K562 (cell line): ENCODE measurements at regions not wholly inside any gene's neighbourhood (a gene's known extent, or its start where the extent isn't known, plus 50 kb on each side); places are given as distances from the start of the nearest gene placed in this dataset.

Source experiments
- ATAC-seq: fragments of 200-7000 bp; cut with Tn5 transposase; 3 replicates; pipeline ENCODE4 v1.9.1; 2020; ENCODE audit warnings: moderate library complexity
- BruUV-seq: library from RNA; stranded (reverse); fragments of 400-500 nt; replicated peaks from 2 replicates; lab custom pipeline; 2021; lab: Mats Ljungman, UMichigan
- CTCF ChIA-PET: fragments of 300-600 bp; formaldehyde crosslinking; extraction: SDS; loops from one replicate; lab custom pipeline; 2021; ENCODE audit warnings: low intra/inter-chr PET ratio; lab: Yijun Ruan, JAX
- POLR2A ChIA-PET: fragments of 300-600, 350-650 bp; sonication (Branson Sonifier 250); formaldehyde crosslinking; extraction: SDS; loops from one replicate; lab custom pipeline; 2021; ENCODE audit warnings: antibody characterized with exemption, inconsistent platforms; lab: Yijun Ruan, JAX
- DNase-seq, 4 experiments: peaks; one replicate each; pipeline versions ENCODE4 v3.0.0 to v3.0.0-alpha.2; 2011 to 2018; ENCODE audit warnings: low spot score in 3 of 4, mixed read lengths in 3 of 4; ENCODE audit errors: extremely low read depth in 1 of 4
- FAIRE-seq: peaks from 2 replicates; lab custom pipeline; 2011; peaks lifted over from hg19 to GRCh38; lab: Jason Lieb, UNC
- H2AFZ ChIP-seq: 2 replicates; pipeline ENCODE4 v1.6.0; 2011; ENCODE audit warnings: low read depth, low read length, control low read depth, inconsistent platforms
- H3K27ac ChIP-seq: fragments of 200-600 bp; 3 replicates; pipeline ENCODE4 v1.8.0; 2011; ENCODE audit warnings: low read depth, mild to moderate bottlenecking, control low read depth, inconsistent platforms, low read length, moderate library complexity, mixed read lengths; ENCODE audit errors: extremely low read depth
- H3K27me3 ChIP-seq, 2 experiments: fragments of 300-600 bp in 1 of 2; 2 replicates in 1 of 2; 3 replicates in 1 of 2; pipeline versions ENCODE4 v1.6.0 to v1.8.0; 2011; ENCODE audit warnings: inconsistent platforms in 2 of 2, low read length in 2 of 2, mild to moderate bottlenecking in 1 of 2, mixed read lengths in 1 of 2, moderate library complexity in 1 of 2; ENCODE audit not compliant: control insufficient read depth in 2 of 2, insufficient read depth in 2 of 2
- H3K36me3 ChIP-seq: fragments of 300-600 bp; 3 replicates; pipeline ENCODE4 v1.8.0; 2011; ENCODE audit warnings: mild to moderate bottlenecking, low read length, inconsistent platforms; ENCODE audit not compliant: control insufficient read depth, insufficient read depth
- H3K4me1 ChIP-seq, 2 experiments: fragments of 200-600 bp in 1 of 2; replicated peaks in 1 of 2; 2 replicates in 1 of 2; 3 replicates in 1 of 2; pipeline versions ENCODE4 v1.5.1 to v1.8.0; 2011; ENCODE audit warnings: inconsistent platforms in 2 of 2, low read length in 2 of 2, mild to moderate bottlenecking in 1 of 2, mixed read lengths in 1 of 2, moderate library complexity in 1 of 2; ENCODE audit not compliant: control insufficient read depth in 2 of 2, insufficient read depth in 2 of 2
- H3K4me2 ChIP-seq: 2 replicates; pipeline ENCODE4 v1.6.1; 2011; ENCODE audit warnings: low read length, control low read depth, inconsistent platforms, mixed read lengths; ENCODE audit not compliant: insufficient read depth
- H3K4me3 ChIP-seq: fragments of 200-600 bp; sonication (generic), shearing (Covaris generic); 2 replicates; pipeline ENCODE4 v1.5.1; 2016; ENCODE audit warnings: control low read depth, inconsistent platforms
- H3K79me2 ChIP-seq: fragments of 200-600 bp; 3 replicates; pipeline ENCODE4 v1.8.0; 2011; ENCODE audit warnings: low read length, inconsistent platforms; ENCODE audit not compliant: control insufficient read depth, insufficient read depth
- H3K9ac ChIP-seq, 2 experiments: 2 replicates each; pipeline versions ENCODE4 v1.6.0 to v1.6.1; 2011; ENCODE audit warnings: low read depth in 2 of 2, low read length in 2 of 2, control low read depth in 1 of 2, inconsistent platforms in 1 of 2, mild to moderate bottlenecking in 1 of 2, mixed read lengths in 1 of 2; ENCODE audit not compliant: insufficient read depth in 1 of 2
- H3K9me1 ChIP-seq: one replicate; pipeline ENCODE4 v1.6.0; 2011; ENCODE audit warnings: inconsistent platforms, mild to moderate bottlenecking, low read length, moderate library complexity; ENCODE audit not compliant: control insufficient read depth, insufficient read depth
- H3K9me3 ChIP-seq: replicated peaks from 2 replicates; pipeline ENCODE4 v1.5.1; 2011; ENCODE audit warnings: low read depth, low read length, inconsistent platforms; ENCODE audit not compliant: control insufficient read depth, insufficient read depth
- H4K20me1 ChIP-seq: replicated peaks from 2 replicates; pipeline ENCODE4 v1.6.1; 2011; ENCODE audit warnings: low read length, inconsistent platforms, mixed read lengths; ENCODE audit not compliant: control insufficient read depth, insufficient read depth
- CBFB ChIP-seq: sonication (generic); formaldehyde crosslinking; IDR thresholded peaks from 2 replicates; pipeline ENCODE4 v1.4.0; 2020; ENCODE audit warnings: mild to moderate bottlenecking, missing genetic modification reagents
- MCM2 ChIP-seq: fragments of 450-650 bp; IDR thresholded peaks from 2 replicates; pipeline ENCODE4 v1.6.1; 2017; ENCODE audit warnings: low read depth, mild to moderate bottlenecking
- RBM15 ChIP-seq: fragments of 200-400 bp; formaldehyde crosslinking; IDR thresholded peaks from 2 replicates; pipeline ENCODE4 v1.6.1; 2018; ENCODE audit warnings: mild to moderate bottlenecking, low read length, moderate library complexity; ENCODE audit not compliant: insufficient read depth
- TAF1 ChIP-seq: IDR thresholded peaks from 2 replicates; pipeline ENCODE4 v1.6.1; 2011; ENCODE audit warnings: mild to moderate bottlenecking, low read length, moderate library complexity; ENCODE audit not compliant: insufficient read depth, control insufficient read depth, severe bottlenecking; ENCODE audit errors: extremely low read depth
- TFAM ChIP-seq: fragments of 250-450 bp; sonication (Bioruptor Pico); conservative IDR thresholded peaks from 2 replicates; pipeline ENCODE4 v1.5.0; 2021; ENCODE audit warnings: mild to moderate bottlenecking, moderate library complexity
- ZSCAN32 ChIP-seq: fragments of 450-650 bp; formaldehyde crosslinking; IDR thresholded peaks from 2 replicates; pipeline ENCODE4 v1.4.0; 2020; ENCODE audit warnings: mild to moderate bottlenecking, moderate library complexity
- WGBS: fragments of 100-300 bp; shearing (Covaris generic); methylation state at CpG from one replicate; pipeline ENCODE4 v1.1.6; 2016; ENCODE audit warnings: low coverage, mixed read lengths; ENCODE audit not compliant: insufficient coverage; ENCODE audit errors: missing lambda C conversion rate; 5-methylcytosine and 5-hydroxymethylcytosine counted together
- in situ Hi-C: fragments of 300-500 bp; cut with MboI; formaldehyde crosslinking; loops from 4 replicates; pipeline ENCODE4 v1.15.0; 2018; ENCODE audit warnings: inconsistent platforms, mixed read lengths
- intact Hi-C: fragments of 100-400 bp; cut with micrococcal nuclease; formaldehyde crosslinking; loops from 2 replicates; pipeline ENCODE4 v1.14.2; 2022

- no peaks in the 10 kb centered on the region for H3K9me1 ChIP-seq
- no peak overlapping the region for H3K9ac ChIP-seq
- POLR2A ChIA-PET = interaction anchor here (0.6 to 0.7 kb wide), 2 partner anchors 9 to 97 kb away, joined by 3 to 4 read pairs; no protein-coding TSS in a partner anchor
- in situ Hi-C loops (no loop called here), intact Hi-C loops (no loop called here)
- H4K20me1 ChIP-seq = no peaks in the 10 kb centered on the region
- no peaks in the 10 kb centered on the region for H3K36me3 ChIP-seq
- no peak overlapping the region for H2AFZ ChIP-seq
- no peaks in the 10 kb centered on the region for H3K27me3 ChIP-seq
- DNase-seq = no peak
- no peaks in the 10 kb centered on the region for H3K79me2 ChIP-seq
- no peak for TF ChIP-seq RBM15
- no peak for TF ChIP-seq MCM2
- no peak for TF ChIP-seq ZSCAN32
- TF ChIP-seq TFAM = no peak
- TF ChIP-seq CBFB = no peak
- no peak for TF ChIP-seq TAF1
- no peak for ATAC-seq
- BruUV-seq = no TSS peak
- H3K9me3 ChIP-seq = no peaks in the 10 kb centered on the region
- no peak for FAIRE-seq
- H3K4me2 ChIP-seq = no peak overlapping the region
- CTCF ChIA-PET = no interaction called here
- peaks cover 0 to 2% of the 10 kb centered on the region in 2 experiments; a peak in 1 of 5 replicates for H3K4me1 ChIP-seq
- 28% methylated on average over 3 of the region's 3 CpGs for WGBS
- H3K27ac ChIP-seq = no peak overlapping the region
- H3K4me3 ChIP-seq = no peak overlapping the region
Observed at GRCh38 chr21:35266546-35266945, 217.4 kb upstream of the RUNX1 start.
